Breast epithelium (tissue), 4 donors: ENCODE measurements at regions not wholly inside any gene's neighbourhood (a gene's known extent, or its start where the extent isn't known, plus 50 kb on each side); places are given as distances from the start of the nearest gene placed in this dataset.

Experiments
- DNase-seq, 2 donors: peaks; one replicate each; pipeline ENCODE4 v3.0.0-alpha.2; 2019; ENCODE audit warnings: low spot score in 2 of 2
- H3K27ac ChIP-seq, 2 donors: fragments of 200-600 bp; sonication (generic) in 1 of 2; one replicate each; pipeline ENCODE4 v1.5.1; 2016 to 2019; ENCODE audit warnings: mild to moderate bottlenecking in 1 of 2
- H3K27me3 ChIP-seq, 2 donors: fragments of 200-600 bp; sonication (generic) in 1 of 2; one replicate each; pipeline versions ENCODE4 v1.5.1 to v1.6.0; 2017 to 2019; ENCODE audit warnings: control low read depth in 1 of 2, mild to moderate bottlenecking in 1 of 2
- H3K36me3 ChIP-seq: fragments of 200-600 bp; one replicate; pipeline ENCODE4 v1.5.1; 2019
- H3K4me1 ChIP-seq, 2 donors: fragments of 200-600 bp; sonication (generic); one replicate each; pipeline ENCODE4 v1.5.1; 2016 to 2019; ENCODE audit warnings: control low read depth in 1 of 2
- H3K4me3 ChIP-seq, 3 donors: fragments of 200-600 bp; sonication (generic); 1 replicate in 2 of 3; 2 replicates in 1 of 3; pipeline ENCODE4 v1.5.1; 2016 to 2019; ENCODE audit warnings: mild to moderate bottlenecking in 3 of 3, moderate library complexity in 2 of 3
- H3K9me3 ChIP-seq, 2 donors: fragments of 200-600 bp; sonication (generic) in 1 of 2; one replicate each; pipeline ENCODE4 v1.5.1; 2016 to 2019; ENCODE audit warnings: control low read depth in 1 of 2
- CTCF ChIP-seq, 3 donors: fragments of 450-650 bp; IDR thresholded peaks; one replicate each; pipeline ENCODE4 v1.5.1; 2016 to 2017; ENCODE audit warnings: antibody characterized with exemption in 3 of 3, mild to moderate bottlenecking in 3 of 3, moderate library complexity in 3 of 3
- POLR2A ChIP-seq: fragments of 450-650 bp; IDR thresholded peaks from one replicate; pipeline ENCODE4 v1.6.1; 2016; ENCODE audit warnings: antibody characterized with exemption, mild to moderate bottlenecking, moderate library complexity
- POLR2AphosphoS5 ChIP-seq, 3 donors: sonication (generic); formaldehyde crosslinking; IDR thresholded peaks; one replicate each; pipeline ENCODE4 v1.6.1; 2017; ENCODE audit warnings: antibody characterized with exemption in 3 of 3
- intact Hi-C: fragments of 100-400 bp; cut with DNase I; formaldehyde crosslinking; loops from one replicate; pipeline ENCODE4 v1.15.1; 2023; ENCODE audit warnings: low total_unique reads

DNA sequence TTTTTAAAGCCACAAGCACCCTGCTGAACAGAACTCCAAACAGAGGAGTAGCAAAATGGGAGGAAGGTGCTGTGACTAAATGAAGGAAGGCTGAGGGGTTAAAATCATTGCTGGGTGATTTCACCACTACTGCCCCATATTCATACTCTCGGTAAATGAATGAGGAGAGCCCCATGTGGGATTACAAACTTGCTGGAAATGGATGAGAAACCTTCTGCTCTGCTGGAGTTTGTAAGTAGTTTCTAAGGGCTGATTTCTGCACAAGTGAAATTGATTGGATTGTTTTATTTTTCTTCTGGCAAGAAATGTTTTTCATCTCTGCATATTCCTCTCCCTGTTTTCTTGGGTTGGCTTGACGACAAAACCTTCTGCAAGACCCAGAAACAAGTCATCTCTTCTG is 533.5 kb upstream of the MMS22L start:
- H3K27me3 ChIP-seq = no peaks in the 10 kb centered on the region
- intact Hi-C loops = no loop called here
- no peaks in the 10 kb centered on the region for H3K36me3 ChIP-seq
- no peak for DNase-seq
- no peak overlapping the region for H3K27ac ChIP-seq
- H3K4me3 ChIP-seq = no peak overlapping the region
- TF ChIP-seq CTCF (IDR thresholded peaks at IDR 0.05) (no peak), POLR2AphosphoS5 (IDR thresholded peaks at IDR 0.05) (no peak), POLR2A (no peak)
- no peaks in the 10 kb centered on the region for H3K9me3 ChIP-seq
- no peaks in the 10 kb centered on the region for H3K4me1 ChIP-seq

DNA sequence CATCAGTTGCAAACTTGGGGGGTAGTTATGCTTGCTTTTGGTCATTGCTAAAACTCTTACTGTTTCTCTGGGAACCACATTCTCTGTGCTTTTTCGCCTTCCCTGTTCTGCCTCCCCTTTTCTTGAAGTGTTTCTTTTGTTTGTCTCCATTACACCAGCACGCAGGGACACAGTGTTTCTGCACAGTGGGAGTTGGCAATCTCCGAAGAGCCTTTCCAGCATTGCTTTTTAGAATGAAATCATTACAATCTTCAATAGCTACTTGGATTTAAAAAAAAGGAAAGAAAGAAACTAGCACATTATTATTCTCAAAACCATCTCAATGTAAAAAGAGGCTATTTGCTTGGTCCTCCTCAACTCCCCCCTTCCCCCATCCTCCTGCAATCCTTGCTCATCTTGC is 536.7 kb upstream of the MMS22L start:
- intact Hi-C loops = no loop called here
- Histone ChIP-seq H3K36me3 (no peaks in the 10 kb centered on the region), H3K4me1 (no peaks in the 10 kb centered on the region), H3K9me3 (no peaks in the 10 kb centered on the region), H3K4me3 (no peak overlapping the region), H3K27me3 (no peaks in the 10 kb centered on the region), H3K27ac (no peak overlapping the region)
- DNase-seq = no peak
- TF ChIP-seq POLR2AphosphoS5 (IDR thresholded peaks at IDR 0.05) (no peak), POLR2A (no peak), CTCF (IDR thresholded peaks at IDR 0.05) (no peak)

- TF ChIP-seq POLR2AphosphoS5 (IDR thresholded peaks at IDR 0.05) (no peak), CTCF (IDR thresholded peaks at IDR 0.05) (no peak), POLR2A (no peak)
- Histone ChIP-seq H3K4me1 (no peaks in the 10 kb centered on the region), H3K27me3 (no peaks in the 10 kb centered on the region), H3K9me3 (no peaks in the 10 kb centered on the region), H3K27ac (no peak overlapping the region), H3K36me3 (no peaks in the 10 kb centered on the region), H3K4me3 (no peak overlapping the region)
- intact Hi-C loops = no loop called here
- no peak for DNase-seq
Measured at GRCh38 chr6:97820400-97820799, 537.4 kb upstream of the MMS22L start.

- TF ChIP-seq POLR2A (no peak), POLR2AphosphoS5 (IDR thresholded peaks at IDR 0.05) (no peak), CTCF (IDR thresholded peaks at IDR 0.05) (no peak)
- no peak for DNase-seq
- Histone ChIP-seq H3K4me3 (no peak overlapping the region), H3K27me3 (no peaks in the 10 kb centered on the region), H3K9me3 (no peaks in the 10 kb centered on the region), H3K4me1 (no peaks in the 10 kb centered on the region), H3K36me3 (no peaks in the 10 kb centered on the region), H3K27ac (no peak overlapping the region)
- intact Hi-C loops = no loop called here
Measured at GRCh38 chr6:97822632-97823031, 539.6 kb upstream of the MMS22L start.

GRCh38 chr6:97841763-97842162 is 558.7 kb upstream of the MMS22L start:
- intact Hi-C loops = no loop called here
- no peak for DNase-seq
- no peaks in the 10 kb centered on the region for H3K4me1 ChIP-seq
- H3K27me3 ChIP-seq = no peaks in the 10 kb centered on the region
- H3K9me3 ChIP-seq = no peaks in the 10 kb centered on the region
- no peak overlapping the region for H3K27ac ChIP-seq
- TF ChIP-seq CTCF (IDR thresholded peaks at IDR 0.05) (no peak), POLR2A (no peak), POLR2AphosphoS5 (IDR thresholded peaks at IDR 0.05) (no peak)
- no peak overlapping the region for H3K4me3 ChIP-seq
- no peaks in the 10 kb centered on the region for H3K36me3 ChIP-seq
